K562 (cell line): ENCODE measurements at regions not wholly inside any gene's neighbourhood (a gene's known extent, or its start where the extent isn't known, plus 50 kb on each side); places are given as distances from the start of the nearest gene placed in this dataset.

Experiments used
- ATAC-seq: fragments of 200-7000 bp; cut with Tn5 transposase; 3 replicates; pipeline ENCODE4 v1.9.1; 2020; ENCODE audit warnings: moderate library complexity
- BruUV-seq: library from RNA; stranded (reverse); fragments of 400-500 nt; replicated peaks from 2 replicates; lab custom pipeline; 2021; lab: Mats Ljungman, UMichigan
- CTCF ChIA-PET: fragments of 300-600 bp; formaldehyde crosslinking; extraction: SDS; loops from one replicate; lab custom pipeline; 2021; ENCODE audit warnings: low intra/inter-chr PET ratio; lab: Yijun Ruan, JAX
- POLR2A ChIA-PET: fragments of 300-600, 350-650 bp; sonication (Branson Sonifier 250); formaldehyde crosslinking; extraction: SDS; loops from one replicate; lab custom pipeline; 2021; ENCODE audit warnings: antibody characterized with exemption, inconsistent platforms; lab: Yijun Ruan, JAX
- DNase-seq, 4 experiments: peaks; one replicate each; pipeline versions ENCODE4 v3.0.0 to v3.0.0-alpha.2; 2011 to 2018; ENCODE audit warnings: low spot score in 3 of 4, mixed read lengths in 3 of 4; ENCODE audit errors: extremely low read depth in 1 of 4
- FAIRE-seq: peaks from 2 replicates; lab custom pipeline; 2011; peaks lifted over from hg19 to GRCh38; lab: Jason Lieb, UNC
- H2AFZ ChIP-seq: 2 replicates; pipeline ENCODE4 v1.6.0; 2011; ENCODE audit warnings: low read depth, low read length, control low read depth, inconsistent platforms
- H3K27ac ChIP-seq: fragments of 200-600 bp; 3 replicates; pipeline ENCODE4 v1.8.0; 2011; ENCODE audit warnings: low read depth, mild to moderate bottlenecking, control low read depth, inconsistent platforms, low read length, moderate library complexity, mixed read lengths; ENCODE audit errors: extremely low read depth
- H3K27me3 ChIP-seq, 2 experiments: fragments of 300-600 bp in 1 of 2; 2 replicates in 1 of 2; 3 replicates in 1 of 2; pipeline versions ENCODE4 v1.6.0 to v1.8.0; 2011; ENCODE audit warnings: inconsistent platforms in 2 of 2, low read length in 2 of 2, mild to moderate bottlenecking in 1 of 2, mixed read lengths in 1 of 2, moderate library complexity in 1 of 2; ENCODE audit not compliant: control insufficient read depth in 2 of 2, insufficient read depth in 2 of 2
- H3K36me3 ChIP-seq: fragments of 300-600 bp; 3 replicates; pipeline ENCODE4 v1.8.0; 2011; ENCODE audit warnings: mild to moderate bottlenecking, low read length, inconsistent platforms; ENCODE audit not compliant: control insufficient read depth, insufficient read depth
- H3K4me1 ChIP-seq, 2 experiments: fragments of 200-600 bp in 1 of 2; replicated peaks in 1 of 2; 2 replicates in 1 of 2; 3 replicates in 1 of 2; pipeline versions ENCODE4 v1.5.1 to v1.8.0; 2011; ENCODE audit warnings: inconsistent platforms in 2 of 2, low read length in 2 of 2, mild to moderate bottlenecking in 1 of 2, mixed read lengths in 1 of 2, moderate library complexity in 1 of 2; ENCODE audit not compliant: control insufficient read depth in 2 of 2, insufficient read depth in 2 of 2
- H3K4me2 ChIP-seq: 2 replicates; pipeline ENCODE4 v1.6.1; 2011; ENCODE audit warnings: low read length, control low read depth, inconsistent platforms, mixed read lengths; ENCODE audit not compliant: insufficient read depth
- H3K4me3 ChIP-seq: fragments of 200-600 bp; sonication (generic), shearing (Covaris generic); 2 replicates; pipeline ENCODE4 v1.5.1; 2016; ENCODE audit warnings: control low read depth, inconsistent platforms
- H3K79me2 ChIP-seq: fragments of 200-600 bp; 3 replicates; pipeline ENCODE4 v1.8.0; 2011; ENCODE audit warnings: low read length, inconsistent platforms; ENCODE audit not compliant: control insufficient read depth, insufficient read depth
- H3K9ac ChIP-seq, 2 experiments: 2 replicates each; pipeline versions ENCODE4 v1.6.0 to v1.6.1; 2011; ENCODE audit warnings: low read depth in 2 of 2, low read length in 2 of 2, control low read depth in 1 of 2, inconsistent platforms in 1 of 2, mild to moderate bottlenecking in 1 of 2, mixed read lengths in 1 of 2; ENCODE audit not compliant: insufficient read depth in 1 of 2
- H3K9me1 ChIP-seq: one replicate; pipeline ENCODE4 v1.6.0; 2011; ENCODE audit warnings: inconsistent platforms, mild to moderate bottlenecking, low read length, moderate library complexity; ENCODE audit not compliant: control insufficient read depth, insufficient read depth
- H3K9me3 ChIP-seq: replicated peaks from 2 replicates; pipeline ENCODE4 v1.5.1; 2011; ENCODE audit warnings: low read depth, low read length, inconsistent platforms; ENCODE audit not compliant: control insufficient read depth, insufficient read depth
- H4K20me1 ChIP-seq: replicated peaks from 2 replicates; pipeline ENCODE4 v1.6.1; 2011; ENCODE audit warnings: low read length, inconsistent platforms, mixed read lengths; ENCODE audit not compliant: control insufficient read depth, insufficient read depth
- BRD4 ChIP-seq: fragments of 200-600 bp; sonication (generic); IDR thresholded peaks from 2 replicates; pipeline ENCODE4 v1.6.1; 2017; ENCODE audit warnings: inconsistent platforms
- C11orf30 ChIP-seq: fragments of 450-650 bp; IDR thresholded peaks from 2 replicates; pipeline ENCODE4 v1.6.1; 2016; ENCODE audit warnings: low read depth, mild to moderate bottlenecking
- CHCHD3 ChIP-seq: fragments of 250-450 bp; sonication (Bioruptor Pico); IDR thresholded peaks from 2 replicates; pipeline ENCODE4 v2.1.2; 2022; ENCODE audit warnings: mild to moderate bottlenecking
- E2F8 ChIP-seq: fragments of 450-650 bp; IDR thresholded peaks from 2 replicates; pipeline ENCODE4 v1.7.1; 2018; ENCODE audit warnings: mild to moderate bottlenecking, low read depth; ENCODE audit not compliant: partially characterized antibody
- NCOA1 ChIP-seq: fragments of 450-650 bp; IDR thresholded peaks from 2 replicates; pipeline ENCODE4 v1.6.1; 2016; ENCODE audit warnings: low read depth
- PREB ChIP-seq: sonication (generic); formaldehyde crosslinking; IDR thresholded peaks from 2 replicates; pipeline ENCODE4 v1.8.1; 2023; ENCODE audit warnings: mild to moderate bottlenecking, missing genetic modification reagents
- PRMT5 ChIP-seq: sonication (generic); formaldehyde crosslinking; IDR thresholded peaks from 2 replicates; pipeline ENCODE4 v1.5.0; 2020; ENCODE audit warnings: missing genetic modification reagents
- RBM14 ChIP-seq: fragments of 200-400 bp; formaldehyde crosslinking; IDR thresholded peaks from 2 replicates; pipeline ENCODE4 v1.6.1; 2018; ENCODE audit warnings: low read depth, mild to moderate bottlenecking, low read length, moderate library complexity, borderline replicate concordance; ENCODE audit not compliant: insufficient read depth
- SAFB2 ChIP-seq: fragments of 200-400 bp; formaldehyde crosslinking; IDR thresholded peaks from 2 replicates; pipeline ENCODE4 v1.6.1; 2018; ENCODE audit warnings: borderline replicate concordance, low read length, low read depth, moderate library complexity; ENCODE audit not compliant: severe bottlenecking
- SIRT6 ChIP-seq: IDR thresholded peaks from one replicate; pipeline ENCODE4 v1.6.1; 2012; ENCODE audit warnings: low read depth, mild to moderate bottlenecking, control low read depth, inconsistent platforms, low read length, moderate library complexity
- ZC3H8 ChIP-seq: fragments of 450-650 bp; IDR thresholded peaks from 2 replicates; pipeline ENCODE4 v1.6.1; 2017
- ZNF551 ChIP-seq: fragments of 250-450 bp; sonication (Bioruptor Pico); IDR thresholded peaks from 2 replicates; pipeline ENCODE4 v1.5.0; 2021; ENCODE audit warnings: mild to moderate bottlenecking, moderate library complexity
- WGBS: fragments of 100-300 bp; shearing (Covaris generic); methylation state at CpG from one replicate; pipeline ENCODE4 v1.1.6; 2016; ENCODE audit warnings: low coverage, mixed read lengths; ENCODE audit not compliant: insufficient coverage; ENCODE audit errors: missing lambda C conversion rate; 5-methylcytosine and 5-hydroxymethylcytosine counted together
- in situ Hi-C: fragments of 300-500 bp; cut with MboI; formaldehyde crosslinking; loops from 4 replicates; pipeline ENCODE4 v1.15.0; 2018; ENCODE audit warnings: inconsistent platforms, mixed read lengths
- intact Hi-C: fragments of 100-400 bp; cut with micrococcal nuclease; formaldehyde crosslinking; loops from 2 replicates; pipeline ENCODE4 v1.14.2; 2022

- H3K27ac ChIP-seq: no peak overlapping the region
- FAIRE-seq (no peak), ATAC-seq (no peak), DNase-seq (no peak)
- no peak overlapping the region for H3K4me2 ChIP-seq
- intact Hi-C loops (no loop called here), in situ Hi-C loops (no loop called here)
- TF ChIP-seq PRMT5 (CRISPR knock-in tag) (no peak), ZNF551 (CRISPR knock-in tag) (no peak), PREB (no peak), E2F8 (no peak), BRD4 (no peak), SAFB2 (no peak), C11orf30 (no peak), ZC3H8 (no peak), NCOA1 (no peak), RBM14 (no peak), SIRT6 (no peak), CHCHD3 (CRISPR knock-in tag) (no peak)
- no peak overlapping the region for H2AFZ ChIP-seq
- H3K4me1 ChIP-seq: no peaks in the 10 kb centered on the region
- CTCF ChIA-PET: no interaction called here
- H3K27me3 ChIP-seq: peaks cover 0 to 19% of the 10 kb centered on the region in 2 experiments; a peak in 3 of 5 replicates
- no peaks in the 10 kb centered on the region for H4K20me1 ChIP-seq
- POLR2A ChIA-PET: no interaction called here
- 0% methylated on average over 9 of the region's 10 CpGs for WGBS
- H3K36me3 ChIP-seq: no peaks in the 10 kb centered on the region
- no peaks in the 10 kb centered on the region for H3K79me2 ChIP-seq
- H3K9me1 ChIP-seq: no peaks in the 10 kb centered on the region
- no peaks in the 10 kb centered on the region for H3K9me3 ChIP-seq
- H3K9ac ChIP-seq: no peak overlapping the region
- no TSS peak for BruUV-seq
- no peak overlapping the region for H3K4me3 ChIP-seq
Measured at GRCh38 chr13:44218501-44219240, 155.0 kb upstream of the SERP2 start.
